GM12878 (cell line): ENCODE measurements at regions not wholly inside any gene's neighbourhood (a gene's known extent, or its start where the extent isn't known, plus 50 kb on each side); places are given as distances from the start of the nearest gene placed in this dataset.

ENCODE experiments used
- EP300 ChIP-seq, 2 experiments: fragments of 150-350 bp in 1 of 2; IDR thresholded peaks; 2 replicates each; pipeline ENCODE4 v1.6.1; 2011 to 2012; ENCODE audit warnings: low read depth in 2 of 2, low read length in 2 of 2, borderline replicate concordance in 1 of 2, improper control_type of control experiment in 1 of 2, inconsistent platforms in 1 of 2; ENCODE audit not compliant: control insufficient read depth in 1 of 2
- GATAD2B ChIP-seq: fragments of 450-650 bp; conservative IDR thresholded peaks from 2 replicates; pipeline ENCODE4 v1.6.1; 2017; ENCODE audit warnings: low read depth, mild to moderate bottlenecking, moderate library complexity
- POU2F2 ChIP-seq: IDR thresholded peaks from 3 replicates; pipeline ENCODE4 v1.6.1; 2011; ENCODE audit warnings: low read depth, mild to moderate bottlenecking, low read length, borderline replicate concordance
- SIN3A ChIP-seq: IDR thresholded peaks from 2 replicates; pipeline ENCODE4 v1.6.1; 2012; ENCODE audit warnings: low read depth, low read length, improper control_type of control experiment
- TF ChIP-seq, protein P1 (sequence below), 3 experiments: IDR thresholded peaks in 2 of 3; conservative IDR thresholded peaks in 1 of 3; 2 replicates each; pipeline ENCODE4 v1.5.1; 2011; ENCODE audit warnings: low read depth in 3 of 3, low read length in 3 of 3, mild to moderate bottlenecking in 3 of 3, control low read depth in 2 of 3, moderate library complexity in 2 of 3, inconsistent platforms in 1 of 3, mixed read lengths in 1 of 3; ENCODE audit not compliant: control insufficient read depth in 2 of 3, insufficient read depth in 1 of 3; ENCODE audit errors: extremely low read depth in 1 of 3
- TF ChIP-seq, protein P2 (sequence below): IDR thresholded peaks from 2 replicates; pipeline ENCODE4 v1.6.1; 2011; ENCODE audit warnings: borderline replicate concordance, low read depth, mild to moderate bottlenecking, moderate library complexity, low read length; ENCODE audit not compliant: insufficient read depth, poor library complexity, severe bottlenecking

DNA sequence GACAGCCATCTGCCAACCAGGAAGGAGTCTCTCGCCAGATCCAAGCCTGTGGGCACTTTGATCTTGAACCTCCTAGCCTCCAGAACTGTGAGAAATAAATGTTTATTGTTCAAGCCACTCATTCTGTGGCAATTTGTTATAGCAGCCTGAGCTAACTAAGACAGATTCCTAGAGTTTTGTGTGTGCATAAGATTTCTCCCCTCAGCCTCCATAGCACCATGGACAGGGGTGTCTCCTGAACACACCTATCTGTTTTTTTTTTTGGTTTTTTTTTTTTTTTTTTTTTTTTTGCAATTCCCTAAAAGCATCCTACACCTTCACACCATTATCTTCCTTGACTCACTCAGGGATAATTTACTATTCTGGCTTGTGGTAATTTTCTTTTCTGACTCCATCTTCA, 768.5 kb downstream of the NR2F2 start:
- TF ChIP-seq EP300 (IDR thresholded peaks at IDR 0.05; ENCODE audit: borderline replicate concordance in 1 of 2, control insufficient read depth in 1 of 2, low read depth in 2 of 2, low read length in 2 of 2) (no peak), POU2F2 (no peak), GATAD2B (no peak), SIN3A (no peak)
- TF ChIP-seq, protein P1, sequence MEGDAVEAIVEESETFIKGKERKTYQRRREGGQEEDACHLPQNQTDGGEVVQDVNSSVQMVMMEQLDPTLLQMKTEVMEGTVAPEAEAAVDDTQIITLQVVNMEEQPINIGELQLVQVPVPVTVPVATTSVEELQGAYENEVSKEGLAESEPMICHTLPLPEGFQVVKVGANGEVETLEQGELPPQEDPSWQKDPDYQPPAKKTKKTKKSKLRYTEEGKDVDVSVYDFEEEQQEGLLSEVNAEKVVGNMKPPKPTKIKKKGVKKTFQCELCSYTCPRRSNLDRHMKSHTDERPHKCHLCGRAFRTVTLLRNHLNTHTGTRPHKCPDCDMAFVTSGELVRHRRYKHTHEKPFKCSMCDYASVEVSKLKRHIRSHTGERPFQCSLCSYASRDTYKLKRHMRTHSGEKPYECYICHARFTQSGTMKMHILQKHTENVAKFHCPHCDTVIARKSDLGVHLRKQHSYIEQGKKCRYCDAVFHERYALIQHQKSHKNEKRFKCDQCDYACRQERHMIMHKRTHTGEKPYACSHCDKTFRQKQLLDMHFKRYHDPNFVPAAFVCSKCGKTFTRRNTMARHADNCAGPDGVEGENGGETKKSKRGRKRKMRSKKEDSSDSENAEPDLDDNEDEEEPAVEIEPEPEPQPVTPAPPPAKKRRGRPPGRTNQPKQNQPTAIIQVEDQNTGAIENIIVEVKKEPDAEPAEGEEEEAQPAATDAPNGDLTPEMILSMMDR (IDR thresholded peaks at IDR 0.05 in 2 of 3, conservative IDR thresholded peaks at IDR 0.05 in 1 of 3; ENCODE audit: control insufficient read depth in 2 of 3, extremely low read depth in 1 of 3, insufficient read depth in 1 of 3, low read depth in 3 of 3, low read length in 3 of 3): no peak
- TF ChIP-seq, protein P2, sequence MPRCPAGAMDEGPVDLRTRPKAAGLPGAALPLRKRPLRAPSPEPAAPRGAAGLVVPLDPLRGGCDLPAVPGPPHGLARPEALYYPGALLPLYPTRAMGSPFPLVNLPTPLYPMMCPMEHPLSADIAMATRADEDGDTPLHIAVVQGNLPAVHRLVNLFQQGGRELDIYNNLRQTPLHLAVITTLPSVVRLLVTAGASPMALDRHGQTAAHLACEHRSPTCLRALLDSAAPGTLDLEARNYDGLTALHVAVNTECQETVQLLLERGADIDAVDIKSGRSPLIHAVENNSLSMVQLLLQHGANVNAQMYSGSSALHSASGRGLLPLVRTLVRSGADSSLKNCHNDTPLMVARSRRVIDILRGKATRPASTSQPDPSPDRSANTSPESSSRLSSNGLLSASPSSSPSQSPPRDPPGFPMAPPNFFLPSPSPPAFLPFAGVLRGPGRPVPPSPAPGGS: no peak
